Endothelial cell of umbilical vein (primary cell): ENCODE measurements at regions not wholly inside any gene's neighbourhood (a gene's known extent, or its start where the extent isn't known, plus 50 kb on each side); places are given as distances from the start of the nearest gene placed in this dataset.

Experiments
- CTCF ChIP-seq, 2 donors: IDR thresholded peaks; 1 replicate in 1 of 2; 2 replicates in 1 of 2; pipeline ENCODE4 v1.5.1; 2011; ENCODE audit warnings: low read length in 2 of 2, mild to moderate bottlenecking in 2 of 2, moderate library complexity in 2 of 2, control low read depth in 1 of 2, inconsistent platforms in 1 of 2, low read depth in 1 of 2; ENCODE audit not compliant: insufficient read depth in 1 of 2; ENCODE audit errors: extremely low read depth in 1 of 2
- POLR2A ChIP-seq: IDR thresholded peaks from 2 replicates; pipeline ENCODE4 v1.6.1; 2012; ENCODE audit warnings: low read depth, mild to moderate bottlenecking, control low read depth, low read length

- TF ChIP-seq POLR2A, result no peak
- no peak for TF ChIP-seq CTCF (IDR thresholded peaks at IDR 0.05; ENCODE audit: extremely low read depth in 1 of 2, insufficient read depth in 1 of 2, low read depth in 1 of 2, low read length in 2 of 2)
These were observed 86.3 kb upstream of the PELI1 start for GRCh38 chr2:64230540-64230939.
